CD4-positive, alpha-beta T cell (primary cell): ENCODE measurements at regions not wholly inside any gene's neighbourhood (a gene's known extent, or its start where the extent isn't known, plus 50 kb on each side); places are given as distances from the start of the nearest gene placed in this dataset.
"Not testable (repeated sequence)": the region's sequence is repeated elsewhere in the genome, so short reads cannot be mapped to it uniquely, and the experiment has no call there.

Experiments
- ATAC-seq: fragments of 200-7000 bp; cut with Tn5 transposase; one replicate; pipeline ENCODE4 v1.10.0; 2022; ENCODE audit warnings: mild to moderate bottlenecking; ENCODE audit not compliant: poor library complexity
- CTCF ChIA-PET: fragments of 350-600 bp; sonication (Branson Sonifier 250); formaldehyde crosslinking; loops from one replicate; lab custom pipeline; 2021; ENCODE audit warnings: antibody characterized with exemption, inconsistent platforms; lab: Charles Lee
- POLR2A ChIA-PET: fragments of 350-600 bp; sonication (Branson Sonifier 250); formaldehyde crosslinking; loops from one replicate; lab custom pipeline; 2021; ENCODE audit warnings: antibody characterized with exemption, inconsistent platforms; lab: Charles Lee
- DNase-seq, 14 experiments: peaks; one replicate each; pipeline ENCODE4 v3.0.0-alpha.2; 2013 to 2020; ENCODE audit warnings: mixed read lengths in 2 of 14
- H3K27ac ChIP-seq, 2 donors: one replicate each; pipeline versions ENCODE4 v1.5.1 to v1.7.0; 2013; ENCODE audit warnings: low read length in 2 of 2, low read depth in 1 of 2, mild to moderate bottlenecking in 1 of 2
- H3K27me3 ChIP-seq, 2 experiments: 1 replicate in 1 of 2; 2 replicates in 1 of 2; pipeline versions ENCODE4 v1.6.1 to v1.7.0; 2013; ENCODE audit warnings: low read length in 2 of 2, control low read depth in 1 of 2, mild to moderate bottlenecking in 1 of 2, moderate library complexity in 1 of 2; ENCODE audit not compliant: insufficient read depth in 2 of 2, control insufficient read depth in 1 of 2
- H3K36me3 ChIP-seq: one replicate; pipeline ENCODE4 v1.6.1; 2013; ENCODE audit warnings: low read length, control low read depth; ENCODE audit not compliant: insufficient read depth
- H3K4me1 ChIP-seq: one replicate; pipeline ENCODE4 v1.6.1; 2013; ENCODE audit warnings: low read length, control low read depth; ENCODE audit not compliant: insufficient read depth
- H3K4me3 ChIP-seq: one replicate; pipeline ENCODE4 v1.5.1; 2013; ENCODE audit warnings: mild to moderate bottlenecking, low read length, moderate library complexity
- H3K9me3 ChIP-seq, 2 experiments: 1 replicate in 1 of 2; 2 replicates in 1 of 2; pipeline versions ENCODE4 v1.6.1 to v1.7.0; 2013; ENCODE audit warnings: low read length in 2 of 2, mild to moderate bottlenecking in 2 of 2, control low read depth in 1 of 2, moderate library complexity in 1 of 2; ENCODE audit not compliant: control insufficient read depth in 1 of 2, insufficient read depth in 1 of 2
- H3K27ac Mint-ChIP-seq: one replicate; pipeline ENCODE4 v1.8.0; 2020; ENCODE audit warnings: mixed read lengths
- H3K27me3 Mint-ChIP-seq: one replicate; pipeline ENCODE4 v1.8.0; 2021; ENCODE audit warnings: mixed read lengths
- H3K36me3 Mint-ChIP-seq: one replicate; pipeline ENCODE4 v1.8.0; 2021; ENCODE audit warnings: low read depth, mixed read lengths
- H3K4me1 Mint-ChIP-seq: one replicate; pipeline ENCODE4 v1.8.0; 2021; ENCODE audit warnings: low read depth, mixed read lengths
- H3K4me3 Mint-ChIP-seq: one replicate; pipeline ENCODE4 v1.8.0; 2020; ENCODE audit warnings: mild to moderate bottlenecking, mixed read lengths
- H3K9me3 Mint-ChIP-seq: one replicate; pipeline ENCODE4 v1.8.0; 2020; ENCODE audit warnings: mixed read lengths
- intact Hi-C, 2 experiments: fragments of 100-400 bp; cut with DNase I in 1 of 2; cut with micrococcal nuclease in 1 of 2; formaldehyde crosslinking; loops; one replicate each; pipeline versions ENCODE4 v1.15.1 to v1.9.0; 2023 to 2025; cut with DNase I, micrococcal nuclease

DNA sequence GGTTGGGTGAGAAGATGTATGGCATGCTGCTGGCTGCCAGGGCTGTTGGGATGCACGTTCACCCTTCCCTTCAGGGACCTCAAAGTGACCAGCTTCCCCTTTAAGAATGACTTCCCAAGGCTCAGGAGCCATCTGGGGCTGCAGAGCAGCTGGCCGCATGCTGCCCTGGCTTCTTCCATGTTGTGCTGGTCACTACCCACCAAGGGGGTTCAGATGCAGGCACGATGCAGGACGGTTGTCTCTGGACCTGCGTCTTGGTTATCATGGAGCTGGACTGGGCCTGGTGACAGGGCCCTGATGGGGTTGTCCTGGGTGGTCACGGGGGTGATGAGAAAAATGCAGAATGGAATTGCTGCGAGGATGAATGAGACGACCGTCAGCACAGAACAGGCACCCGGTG lies 297.8 kb downstream of the POTED start:
- H3K4me1 ChIP-seq, H3K4me3 Mint-ChIP-seq, ATAC-seq, H3K27me3 Mint-ChIP-seq, H3K27ac ChIP-seq, DNase-seq, H3K27me3 ChIP-seq, CTCF ChIA-PET, H3K27ac Mint-ChIP-seq, H3K9me3 Mint-ChIP-seq, intact Hi-C loops, H3K36me3 ChIP-seq, H3K4me1 Mint-ChIP-seq, POLR2A ChIA-PET, H3K4me3 ChIP-seq, H3K36me3 Mint-ChIP-seq: not testable (repeated sequence)
- peaks cover 0 to 11% of the 10 kb centered on the region in 2 experiments for H3K9me3 ChIP-seq

- H3K36me3 Mint-ChIP-seq, DNase-seq, H3K27ac Mint-ChIP-seq, intact Hi-C loops, H3K9me3 Mint-ChIP-seq, CTCF ChIA-PET, H3K4me1 Mint-ChIP-seq, H3K9me3 ChIP-seq, H3K4me1 ChIP-seq, POLR2A ChIA-PET, H3K27me3 Mint-ChIP-seq, H3K27ac ChIP-seq, H3K27me3 ChIP-seq, ATAC-seq, H3K4me3 Mint-ChIP-seq, H3K36me3 ChIP-seq, H3K4me3 ChIP-seq: not testable (repeated sequence)
These were observed 287.1 kb downstream of the POTED start for GRCh38 chr21:13896596-13897247.

GRCh38 chr21:13893617-13894016 lies 284.0 kb downstream of the POTED start:
- H3K27me3 Mint-ChIP-seq, H3K9me3 Mint-ChIP-seq, CTCF ChIA-PET, intact Hi-C loops, H3K4me1 Mint-ChIP-seq, H3K27me3 ChIP-seq, H3K4me3 ChIP-seq, H3K36me3 Mint-ChIP-seq, H3K9me3 ChIP-seq, H3K36me3 ChIP-seq, POLR2A ChIA-PET, H3K27ac ChIP-seq, H3K4me3 Mint-ChIP-seq, DNase-seq, H3K4me1 ChIP-seq, H3K27ac Mint-ChIP-seq, ATAC-seq: not testable (repeated sequence)

GRCh38 chr21:13893025-13893424 lies 283.4 kb downstream of the POTED start:
- H3K4me3 Mint-ChIP-seq, H3K36me3 ChIP-seq, H3K27me3 ChIP-seq, H3K4me3 ChIP-seq, H3K27ac Mint-ChIP-seq, ATAC-seq, H3K4me1 Mint-ChIP-seq, DNase-seq, CTCF ChIA-PET, H3K9me3 Mint-ChIP-seq, POLR2A ChIA-PET, H3K4me1 ChIP-seq, H3K27ac ChIP-seq, intact Hi-C loops, H3K9me3 ChIP-seq, H3K27me3 Mint-ChIP-seq, H3K36me3 Mint-ChIP-seq: not testable (repeated sequence)

GRCh38 chr21:13892146-13892751 lies 282.7 kb downstream of the POTED start:
- not testable (repeated sequence) for H3K27me3 ChIP-seq, H3K36me3 Mint-ChIP-seq

GRCh38 chr21:13889176-13889575 lies 279.6 kb downstream of the POTED start:
- H3K27ac Mint-ChIP-seq, POLR2A ChIA-PET, CTCF ChIA-PET, H3K4me3 ChIP-seq, H3K9me3 ChIP-seq, H3K4me3 Mint-ChIP-seq, H3K27ac ChIP-seq, intact Hi-C loops, ATAC-seq, H3K4me1 ChIP-seq, H3K9me3 Mint-ChIP-seq, H3K4me1 Mint-ChIP-seq, H3K27me3 Mint-ChIP-seq, H3K27me3 ChIP-seq, H3K36me3 Mint-ChIP-seq, DNase-seq, H3K36me3 ChIP-seq: not testable (repeated sequence)

More at GRCh38 chr21:13892146-13892751, 282.7 kb downstream of the POTED start:
- H3K4me3 ChIP-seq, DNase-seq, H3K27ac ChIP-seq, H3K9me3 Mint-ChIP-seq, intact Hi-C loops, H3K9me3 ChIP-seq, H3K4me3 Mint-ChIP-seq, H3K27me3 Mint-ChIP-seq, H3K36me3 ChIP-seq, H3K4me1 Mint-ChIP-seq, CTCF ChIA-PET, POLR2A ChIA-PET, H3K27ac Mint-ChIP-seq, ATAC-seq, H3K4me1 ChIP-seq: not testable (repeated sequence)

- H3K4me1 Mint-ChIP-seq, H3K27me3 ChIP-seq, H3K4me3 ChIP-seq, H3K4me3 Mint-ChIP-seq, H3K36me3 ChIP-seq, H3K27ac Mint-ChIP-seq, CTCF ChIA-PET, DNase-seq, H3K9me3 Mint-ChIP-seq, H3K27me3 Mint-ChIP-seq, H3K36me3 Mint-ChIP-seq, H3K4me1 ChIP-seq, H3K9me3 ChIP-seq, POLR2A ChIA-PET, intact Hi-C loops, H3K27ac ChIP-seq, ATAC-seq: not testable (repeated sequence)
These were observed 274.2 kb downstream of the POTED start for GRCh38 chr21:13883641-13884395.
